ENCODE measurements at regions not wholly inside any gene's neighbourhood (a gene's known extent, or its start where the extent isn't known, plus 50 kb on each side); places are given as distances from the start of the nearest gene placed in this dataset.

DNA sequence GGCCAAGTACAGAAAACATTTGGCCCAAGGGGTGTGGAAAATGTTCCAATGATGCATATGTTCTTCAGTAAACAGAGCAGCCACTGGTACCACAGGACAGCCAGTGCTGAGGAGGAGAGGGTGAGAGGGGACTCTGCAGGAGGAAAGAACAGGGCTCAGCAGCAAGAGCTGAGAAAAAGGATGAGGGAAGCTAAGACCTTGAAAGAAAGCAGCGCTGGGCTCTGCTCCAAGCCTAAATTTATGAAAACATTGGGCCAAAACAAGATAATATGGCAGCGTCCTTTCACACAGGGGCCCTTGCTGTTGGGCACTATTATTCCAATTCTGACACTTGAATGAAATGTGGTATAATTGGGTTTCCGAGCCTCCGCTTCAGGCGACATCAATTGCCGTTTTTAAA is 939.0 kb upstream of the FANCL start:
- Mint-ChIP-seq H3K4me1 (ENCODE audit: low read depth, unreplicated experiment) (no peaks in the 10 kb centered on the region), H3K27me3 (ENCODE audit: unreplicated experiment) (peaks cover 22% of the 10 kb centered on the region), H3K27ac (ENCODE audit: unreplicated experiment) (no peak overlapping the region), H3K36me3 (ENCODE audit: insufficient read depth, unreplicated experiment) (no peaks in the 10 kb centered on the region), H3K4me3 (ENCODE audit: low read depth, unreplicated experiment) (no peak overlapping the region), H3K9me3 (ENCODE audit: low read depth, unreplicated experiment) (no peaks in the 10 kb centered on the region)
- DNase-seq: no peak
- intact Hi-C loops (cut with micrococcal nuclease; ENCODE audit: unreplicated experiment): loop anchor here (5.0 kb wide), 2 partner anchors 418 to 733 kb away; no protein-coding TSS in a partner anchor
- CTCF ChIA-PET: no interaction called here
- no TSS peak for BruUV-seq (replicated peaks)
- TF ChIP-seq CTCF (IDR thresholded peaks at IDR 0.05; ENCODE audit: unreplicated experiment): no peak

DNA sequence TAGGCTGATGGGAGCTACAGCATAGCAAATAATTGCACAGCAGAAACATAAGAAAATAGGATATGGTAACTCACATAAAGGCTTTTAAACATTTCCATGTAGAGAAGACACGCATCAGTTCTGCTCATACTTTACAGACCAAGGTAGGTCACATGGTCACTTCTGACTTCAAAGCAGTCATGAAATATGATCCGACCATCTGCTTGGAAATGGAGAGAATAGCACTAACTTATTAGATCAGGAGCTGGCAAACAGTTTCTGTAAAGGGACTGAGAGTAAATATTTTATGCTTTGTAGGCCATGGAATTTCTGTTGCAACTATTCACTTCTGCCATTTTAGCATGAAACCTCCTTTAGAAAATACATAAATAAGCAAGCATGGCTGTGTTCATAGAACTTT is 936.6 kb upstream of the FANCL start:
- CTCF ChIA-PET: no interaction called here
- BruUV-seq (replicated peaks): no TSS peak
- H3K36me3 Mint-ChIP-seq (ENCODE audit: insufficient read depth, unreplicated experiment): no peaks in the 10 kb centered on the region
- no peaks in the 10 kb centered on the region for H3K9me3 Mint-ChIP-seq (ENCODE audit: low read depth, unreplicated experiment)
- TF ChIP-seq CTCF (IDR thresholded peaks at IDR 0.05; ENCODE audit: unreplicated experiment): no peak
- no peaks in the 10 kb centered on the region for H3K4me1 Mint-ChIP-seq (ENCODE audit: low read depth, unreplicated experiment)
- no peak overlapping the region for H3K27ac Mint-ChIP-seq (ENCODE audit: unreplicated experiment)
- H3K27me3 Mint-ChIP-seq (ENCODE audit: unreplicated experiment): peaks cover 34% of the 10 kb centered on the region
- no peak for DNase-seq
- H3K4me3 Mint-ChIP-seq (ENCODE audit: low read depth, unreplicated experiment): no peak overlapping the region
- intact Hi-C loops (cut with micrococcal nuclease; ENCODE audit: unreplicated experiment): loop anchor here (5.0 kb wide), 1 partner anchor 150 kb away; no protein-coding TSS in a partner anchor

- Mint-ChIP-seq H3K9me3 (ENCODE audit: low read depth, unreplicated experiment) (no peaks in the 10 kb centered on the region), H3K27me3 (ENCODE audit: unreplicated experiment) (peaks cover 34% of the 10 kb centered on the region), H3K4me3 (ENCODE audit: low read depth, unreplicated experiment) (no peak overlapping the region), H3K4me1 (ENCODE audit: low read depth, unreplicated experiment) (no peaks in the 10 kb centered on the region), H3K36me3 (ENCODE audit: insufficient read depth, unreplicated experiment) (no peaks in the 10 kb centered on the region), H3K27ac (ENCODE audit: unreplicated experiment) (no peak overlapping the region)
- CTCF ChIA-PET: interaction anchor here (0.6 kb wide), 1 partner anchor 1165 kb away, joined by 3 read pairs; no protein-coding TSS in a partner anchor
- BruUV-seq (replicated peaks): no TSS peak
- intact Hi-C loops (cut with micrococcal nuclease; ENCODE audit: unreplicated experiment): loop anchor here (5.0 kb wide), 1 partner anchor 149 kb away; no protein-coding TSS in a partner anchor
- no peak for TF ChIP-seq CTCF (IDR thresholded peaks at IDR 0.05; ENCODE audit: unreplicated experiment)
- DNase-seq: no peak
These were observed 935.6 kb upstream of the FANCL start for GRCh38 chr2:59176737-59177136.

- TF ChIP-seq CTCF (IDR thresholded peaks at IDR 0.05; ENCODE audit: unreplicated experiment): no peak
- H3K9me3 Mint-ChIP-seq (ENCODE audit: low read depth, unreplicated experiment): no peaks in the 10 kb centered on the region
- no peak overlapping the region for H3K4me3 Mint-ChIP-seq (ENCODE audit: low read depth, unreplicated experiment)
- H3K36me3 Mint-ChIP-seq (ENCODE audit: insufficient read depth, unreplicated experiment): no peaks in the 10 kb centered on the region
- peaks cover 23% of the 10 kb centered on the region for H3K27me3 Mint-ChIP-seq (ENCODE audit: unreplicated experiment)
- no TSS peak for BruUV-seq (replicated peaks)
- no peaks in the 10 kb centered on the region for H3K4me1 Mint-ChIP-seq (ENCODE audit: low read depth, unreplicated experiment)
- intact Hi-C loops (cut with micrococcal nuclease; ENCODE audit: unreplicated experiment): loop anchor here (5.0 kb wide), 1 partner anchor 147 kb away; no protein-coding TSS in a partner anchor
- no peak for DNase-seq
- CTCF ChIA-PET: no interaction called here
- H3K27ac Mint-ChIP-seq (ENCODE audit: unreplicated experiment): no peak overlapping the region
These were observed 933.6 kb upstream of the FANCL start for GRCh38 chr2:59174536-59175243.

Data from Calu3 (cell line).